Uterus (tissue), 3 donors: ENCODE measurements at regions not wholly inside any gene's neighbourhood (a gene's known extent, or its start where the extent isn't known, plus 50 kb on each side); places are given as distances from the start of the nearest gene placed in this dataset.

ENCODE experiments used
- DNase-seq, 2 donors: peaks; one replicate each; pipeline ENCODE4 v3.0.0-alpha.2; 2019 to 2020
- H3K27ac ChIP-seq, 2 donors: fragments of 200-600 bp; sonication (generic); 1 replicate in 1 of 2; 2 replicates in 1 of 2; pipeline ENCODE4 v1.5.1; 2016 to 2018
- H3K27me3 ChIP-seq, 2 donors: fragments of 200-600 bp; sonication (generic); one replicate each; pipeline ENCODE4 v1.5.1; 2018 to 2019; ENCODE audit warnings: control low read depth in 1 of 2
- H3K36me3 ChIP-seq, 2 donors: fragments of 200-600 bp; sonication (generic); one replicate each; pipeline ENCODE4 v1.5.1; 2019; ENCODE audit warnings: control low read depth in 1 of 2
- H3K4me1 ChIP-seq, 2 donors: fragments of 200-600 bp; sonication (generic); one replicate each; pipeline ENCODE4 v1.5.1; 2018 to 2019; ENCODE audit warnings: control low read depth in 1 of 2
- H3K4me3 ChIP-seq, 2 donors: fragments of 200-600 bp; sonication (generic); 1 replicate in 1 of 2; 2 replicates in 1 of 2; pipeline ENCODE4 v1.5.1; 2018 to 2019; ENCODE audit warnings: mild to moderate bottlenecking in 1 of 2
- H3K9me3 ChIP-seq, 2 donors: fragments of 200-600 bp; sonication (generic); one replicate each; pipeline ENCODE4 v1.5.1; 2019; ENCODE audit warnings: control low read depth in 1 of 2
- CTCF ChIP-seq, 4 experiments: fragments of 200-600 bp in 2 of 4; fragments of 450-650 bp in 2 of 4; sonication (generic) in 2 of 4; IDR thresholded peaks; one replicate each; pipeline ENCODE4 v1.5.1; 2016 to 2019; ENCODE audit warnings: antibody characterized with exemption in 4 of 4, mild to moderate bottlenecking in 2 of 4, moderate library complexity in 1 of 4
- POLR2A ChIP-seq, 2 donors: fragments of 450-650 bp; IDR thresholded peaks; one replicate each; pipeline ENCODE4 v1.6.1; 2016; ENCODE audit warnings: antibody characterized with exemption in 2 of 2, mild to moderate bottlenecking in 1 of 2, moderate library complexity in 1 of 2
- intact Hi-C: fragments of 100-400 bp; cut with DNase I; formaldehyde crosslinking; loops from one replicate; pipeline ENCODE4 v1.15.1; 2023; ENCODE audit warnings: low total_unique reads
- donor health status: DM: yes; HTN: yes; CAD: no.

GRCh38 chr11:109750964-109751363 is 329.0 kb downstream of the C11orf87 start:
- intact Hi-C loops = no loop called here
- Histone ChIP-seq H3K9me3 (no peaks in the 10 kb centered on the region), H3K36me3 (no peaks in the 10 kb centered on the region), H3K4me3 (no peak overlapping the region), H3K27ac (no peak overlapping the region), H3K4me1 (no peaks in the 10 kb centered on the region), H3K27me3 (no peaks in the 10 kb centered on the region)
- DNase-seq = no peak
- TF ChIP-seq CTCF (IDR thresholded peaks at IDR 0.05) = no peak
- no peak for TF ChIP-seq POLR2A (IDR thresholded peaks at IDR 0.05)

- Histone ChIP-seq H3K27ac (no peak overlapping the region), H3K9me3 (no peaks in the 10 kb centered on the region), H3K36me3 (no peaks in the 10 kb centered on the region), H3K4me1 (no peaks in the 10 kb centered on the region), H3K4me3 (no peak overlapping the region), H3K27me3 (no peaks in the 10 kb centered on the region)
- no peak for DNase-seq
- intact Hi-C loops = no loop called here
- TF ChIP-seq POLR2A (IDR thresholded peaks at IDR 0.05) (no peak), CTCF (IDR thresholded peaks at IDR 0.05) (no peak)
These were observed 330.3 kb downstream of the C11orf87 start for GRCh38 chr11:109752212-109752825.

GRCh38 chr11:109756521-109756920 is 334.5 kb downstream of the C11orf87 start:
- no peaks in the 10 kb centered on the region for H3K27me3 ChIP-seq
- H3K4me3 ChIP-seq = no peak overlapping the region
- no peak overlapping the region for H3K27ac ChIP-seq
- no peaks in the 10 kb centered on the region for H3K36me3 ChIP-seq
- intact Hi-C loops = no loop called here
- TF ChIP-seq POLR2A (IDR thresholded peaks at IDR 0.05) (no peak), CTCF (IDR thresholded peaks at IDR 0.05) (no peak)
- no peak for DNase-seq
- H3K4me1 ChIP-seq = no peaks in the 10 kb centered on the region
- H3K9me3 ChIP-seq = no peaks in the 10 kb centered on the region

- intact Hi-C loops = no loop called here
- Histone ChIP-seq H3K9me3 (no peaks in the 10 kb centered on the region), H3K36me3 (no peaks in the 10 kb centered on the region), H3K27ac (no peak overlapping the region), H3K4me1 (no peaks in the 10 kb centered on the region), H3K4me3 (no peak overlapping the region), H3K27me3 (no peaks in the 10 kb centered on the region)
- no peak for DNase-seq
- TF ChIP-seq CTCF (IDR thresholded peaks at IDR 0.05) (no peak), POLR2A (IDR thresholded peaks at IDR 0.05) (no peak)
These were observed 335.0 kb downstream of the C11orf87 start for GRCh38 chr11:109756951-109757350.

DNA sequence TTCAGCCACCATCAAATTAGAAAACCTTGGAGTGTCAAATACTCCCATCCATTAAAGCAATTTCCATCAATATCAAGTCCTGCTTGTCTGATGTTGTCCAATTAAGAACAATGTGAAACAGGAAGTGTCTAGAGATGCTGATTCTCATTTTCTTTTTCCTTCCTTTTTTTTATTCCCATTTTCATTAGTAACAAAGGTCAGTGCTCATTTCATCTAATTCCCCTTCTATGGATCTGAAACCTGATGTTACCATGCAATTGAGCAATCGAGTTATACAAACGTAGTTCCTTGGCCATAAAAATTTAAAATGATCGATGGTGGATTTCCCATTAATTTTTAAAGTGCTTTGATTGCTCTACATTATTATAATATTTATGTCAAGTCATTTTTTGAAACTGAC is 330.6 kb upstream of the ZC3H12C start:
- Histone ChIP-seq H3K27me3 (no peaks in the 10 kb centered on the region), H3K9me3 (no peaks in the 10 kb centered on the region), H3K4me1 (no peaks in the 10 kb centered on the region), H3K27ac (no peak overlapping the region), H3K36me3 (no peaks in the 10 kb centered on the region), H3K4me3 (no peak overlapping the region)
- no peak for DNase-seq
- intact Hi-C loops = no loop called here
- TF ChIP-seq CTCF (IDR thresholded peaks at IDR 0.05) = no peak
- TF ChIP-seq POLR2A (IDR thresholded peaks at IDR 0.05) = no peak
